HG02852 (cell line): ENCODE measurements at regions not wholly inside any gene's neighbourhood (a gene's known extent, or its start where the extent isn't known, plus 50 kb on each side); places are given as distances from the start of the nearest gene placed in this dataset.
"Not testable (repeated sequence)": the region's sequence is repeated elsewhere in the genome, so short reads cannot be mapped to it uniquely, and the experiment has no call there.

Experiments used
- ATAC-seq: cut with Tn5 transposase; IDR thresholded peaks from one replicate; pipeline ENCODE4 v1.9.1; 2021; ENCODE audit warnings: mild to moderate bottlenecking, moderate library complexity; ENCODE audit not compliant: unreplicated experiment

DNA sequence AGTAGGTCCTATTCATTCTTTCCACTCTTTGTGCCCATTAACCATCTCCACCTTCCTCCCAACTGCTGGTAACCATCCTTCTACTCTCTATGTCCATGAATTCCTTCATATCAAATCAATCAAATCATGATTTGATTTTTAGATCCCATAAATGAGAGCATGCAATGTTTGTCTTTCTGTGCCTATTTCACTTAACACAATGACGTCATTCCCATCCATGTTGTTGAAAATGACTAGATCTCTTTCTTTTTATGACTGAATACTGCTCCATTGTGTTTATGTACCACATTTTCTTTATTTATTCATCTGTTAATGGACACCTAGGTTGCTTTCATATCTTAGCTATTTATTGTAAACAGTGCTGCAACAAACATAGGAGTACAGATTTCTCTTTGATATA is 827.3 kb upstream of the NRXN1 start:
- no peak for ATAC-seq

DNA sequence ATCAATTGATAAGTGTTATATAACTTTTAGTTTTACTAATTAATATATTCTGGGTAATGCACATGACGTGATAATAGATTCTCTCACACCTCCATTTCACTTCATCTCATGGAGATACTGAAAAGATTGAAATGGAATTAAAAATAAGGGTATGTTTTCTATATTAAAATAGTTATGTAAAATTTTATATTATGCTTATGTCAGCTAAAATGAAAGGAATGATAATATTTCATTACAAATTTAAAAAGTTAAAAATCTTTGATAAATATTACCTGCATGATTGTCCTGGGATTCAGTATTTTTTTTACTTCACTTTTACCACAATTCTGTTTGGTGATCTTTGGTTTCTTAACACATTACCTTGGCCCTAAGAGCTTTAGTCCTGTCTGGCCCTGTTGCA is 823.8 kb upstream of the NRXN1 start:
- no peak for ATAC-seq

DNA sequence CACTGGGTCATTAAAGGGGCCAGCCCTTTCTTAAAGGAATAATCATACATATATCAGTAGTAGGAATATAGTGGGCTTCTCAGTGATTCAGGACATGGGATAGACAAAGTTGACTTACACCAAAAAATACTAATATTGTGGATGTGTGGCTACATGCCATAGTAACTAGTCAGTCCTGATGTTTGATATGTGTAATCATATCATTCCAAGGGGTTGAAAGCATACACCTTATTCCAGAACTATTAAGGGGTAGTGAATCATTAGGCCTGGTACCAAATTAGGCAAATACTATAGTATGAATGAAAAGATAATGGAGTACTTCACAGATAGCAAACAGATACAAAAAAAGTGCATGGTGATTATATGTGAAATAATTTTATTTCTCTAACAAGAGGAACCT is 814.9 kb upstream of the NRXN1 start:
- ATAC-seq = no peak

DNA sequence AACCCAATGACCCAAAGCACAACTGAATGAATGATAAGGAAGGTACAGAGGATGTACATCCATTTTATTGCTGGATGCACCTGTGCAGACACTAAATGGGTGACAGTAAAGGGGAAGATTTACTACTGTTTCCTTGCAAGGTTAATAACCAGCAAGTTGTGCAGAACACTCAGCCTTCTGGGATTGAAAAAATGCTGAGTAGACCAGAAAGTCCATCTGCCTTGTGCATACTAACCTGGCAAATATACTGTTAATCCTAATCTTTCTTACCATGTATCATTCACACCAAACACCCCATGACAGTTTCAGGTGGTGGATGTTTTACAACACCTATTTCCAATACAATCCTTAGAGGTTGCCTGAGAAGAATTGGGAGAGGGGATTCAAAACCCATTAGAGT is 814.1 kb upstream of the NRXN1 start:
- ATAC-seq = no peak

DNA sequence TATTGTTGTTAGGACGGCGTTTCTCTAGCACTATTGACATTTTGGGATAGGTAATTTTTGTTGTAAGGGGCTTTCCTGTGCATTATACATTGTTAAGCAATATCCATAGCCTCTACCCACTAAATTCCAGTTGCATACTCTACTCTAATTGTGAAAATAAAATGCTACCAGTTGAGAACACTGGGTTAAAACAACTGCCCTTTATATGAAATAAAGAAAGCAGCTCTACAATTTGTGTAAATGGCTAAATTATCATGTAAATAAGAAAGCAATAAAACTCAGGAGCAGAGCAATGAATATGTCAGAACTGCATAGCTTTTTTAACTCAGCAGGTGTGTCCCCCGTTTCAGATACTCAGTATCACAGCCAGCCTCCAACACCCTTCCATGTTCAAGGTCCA is 812.7 kb upstream of the NRXN1 start:
- no peak for ATAC-seq

DNA sequence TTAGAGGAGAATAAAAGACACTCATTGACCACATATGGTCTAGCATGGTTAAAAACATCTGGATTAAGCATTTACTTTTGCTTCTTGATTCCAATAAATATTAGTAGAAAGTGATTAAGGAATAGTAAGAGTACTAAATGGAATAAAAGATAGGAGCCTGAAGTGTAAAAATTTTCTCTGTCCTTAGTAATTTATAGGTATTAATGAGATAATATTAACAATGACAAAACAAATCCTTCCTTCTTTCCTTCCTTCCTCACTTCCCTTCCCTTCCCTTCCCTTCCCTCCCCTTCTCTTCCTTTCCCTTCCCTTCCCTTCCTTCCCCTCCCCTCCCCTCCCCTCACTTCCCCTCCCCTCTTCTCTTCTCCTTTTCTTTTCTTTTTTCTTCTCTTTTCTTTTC is 797.5 kb upstream of the NRXN1 start:
- no peak for ATAC-seq

DNA sequence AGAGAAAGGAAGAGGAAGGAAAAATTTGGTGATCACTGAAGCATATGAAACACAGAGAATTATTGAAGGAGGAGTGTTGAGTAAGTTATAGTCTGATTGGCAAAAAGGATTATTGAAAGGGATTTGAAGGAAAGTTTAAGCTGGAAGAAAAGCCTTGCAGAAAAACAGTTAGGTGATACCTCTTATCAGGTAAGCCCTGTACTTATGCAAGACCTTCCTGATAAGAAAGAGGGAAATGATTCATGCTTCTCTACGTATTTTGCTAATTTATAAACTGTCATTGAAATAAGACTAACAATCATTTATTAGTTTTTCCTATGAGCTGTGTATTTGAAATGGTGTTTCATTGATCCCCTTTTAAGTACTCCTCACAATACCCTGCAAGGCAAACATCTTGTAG is 793.9 kb upstream of the NRXN1 start:
- ATAC-seq = no peak

DNA sequence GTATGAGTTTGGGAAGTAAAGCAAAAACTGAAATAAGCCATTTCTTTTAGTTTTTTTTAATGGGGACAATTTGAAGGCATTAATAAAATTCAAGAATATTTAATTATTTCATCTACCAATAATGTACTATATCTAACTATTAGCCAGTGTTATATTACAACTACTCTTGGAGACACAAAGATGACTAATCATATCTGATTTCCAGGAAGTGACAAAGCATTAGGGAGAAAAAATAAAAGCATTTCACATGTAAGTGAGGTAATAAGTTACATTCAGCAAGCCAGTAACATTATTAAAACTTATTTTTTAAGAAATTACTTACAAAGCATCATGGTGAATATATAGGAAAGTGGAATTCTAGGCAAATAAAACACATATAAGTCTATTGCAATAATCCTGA is 781.3 kb upstream of the NRXN1 start:
- ATAC-seq = no peak

DNA sequence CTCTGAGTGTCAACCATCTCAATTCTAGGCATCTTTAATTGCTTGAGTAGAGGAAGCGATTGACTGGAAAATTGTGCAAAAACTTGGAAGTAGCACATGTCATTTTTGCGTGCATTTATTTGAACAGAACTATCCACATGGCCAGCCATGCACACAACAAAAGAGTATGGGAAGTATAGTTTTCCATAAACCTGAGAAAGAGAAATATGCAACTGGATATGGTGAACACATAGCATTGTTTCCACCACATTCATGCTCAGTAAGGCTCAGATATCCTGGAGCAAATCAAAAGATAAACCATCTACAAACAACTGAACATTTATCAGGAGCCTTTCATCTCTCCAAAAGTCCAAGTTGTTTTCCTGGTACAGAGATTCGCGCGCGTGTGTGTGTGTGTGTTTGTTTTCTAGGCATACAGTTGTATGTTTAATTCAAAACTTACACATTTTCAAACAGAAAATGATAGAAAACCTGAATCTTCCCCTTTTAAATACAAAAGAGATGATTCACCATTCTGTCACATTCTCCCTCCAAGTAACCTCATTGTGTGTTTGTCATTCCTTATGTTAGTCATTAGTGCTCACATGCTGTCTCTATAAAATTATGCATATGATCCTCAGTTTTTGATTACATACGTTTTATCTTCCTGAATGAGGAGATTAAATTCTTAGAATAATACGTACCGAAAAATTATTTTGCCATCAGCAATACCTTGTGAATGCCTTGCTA is 780.4 kb upstream of the NRXN1 start:
- no peak for ATAC-seq

DNA sequence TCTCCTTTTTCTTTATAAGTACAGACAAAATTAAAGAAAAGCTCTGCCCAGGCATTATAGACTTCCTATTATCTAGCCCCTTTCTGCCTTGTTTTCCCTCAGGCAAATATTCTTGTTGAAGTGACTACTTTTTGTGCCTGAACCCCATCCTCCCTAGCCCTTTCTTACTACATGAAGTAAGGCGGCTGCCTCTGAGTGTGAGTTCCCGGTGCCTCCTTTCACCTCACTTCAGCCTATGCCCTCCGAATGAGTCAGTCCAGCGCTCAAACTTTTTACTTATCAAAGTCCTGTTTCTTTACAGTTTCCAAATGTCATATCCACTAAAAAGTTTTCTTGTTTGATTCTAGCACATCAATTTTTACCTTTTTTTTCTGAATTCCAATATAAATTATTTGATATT is 778.3 kb upstream of the NRXN1 start:
- no peak for ATAC-seq

DNA sequence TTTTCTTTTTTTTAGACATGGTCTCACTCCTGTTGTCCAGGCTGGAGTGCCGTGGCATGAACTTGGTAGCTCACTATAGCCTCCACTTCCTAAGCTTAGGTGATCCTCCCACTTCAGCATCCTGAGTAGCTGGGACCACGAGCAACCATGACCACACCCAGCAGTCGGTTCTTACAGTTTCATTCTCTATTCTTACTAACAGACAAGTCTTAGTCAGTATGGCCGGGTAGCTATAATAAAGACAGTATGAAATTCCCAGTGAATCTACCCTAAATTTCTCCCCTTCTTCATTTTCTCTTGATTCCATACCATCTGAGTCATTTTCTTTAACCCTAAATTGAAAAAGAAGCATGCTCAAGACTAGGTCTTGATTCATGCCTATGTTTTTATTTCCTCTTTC is 775.3 kb upstream of the NRXN1 start:
- no peak for ATAC-seq

DNA sequence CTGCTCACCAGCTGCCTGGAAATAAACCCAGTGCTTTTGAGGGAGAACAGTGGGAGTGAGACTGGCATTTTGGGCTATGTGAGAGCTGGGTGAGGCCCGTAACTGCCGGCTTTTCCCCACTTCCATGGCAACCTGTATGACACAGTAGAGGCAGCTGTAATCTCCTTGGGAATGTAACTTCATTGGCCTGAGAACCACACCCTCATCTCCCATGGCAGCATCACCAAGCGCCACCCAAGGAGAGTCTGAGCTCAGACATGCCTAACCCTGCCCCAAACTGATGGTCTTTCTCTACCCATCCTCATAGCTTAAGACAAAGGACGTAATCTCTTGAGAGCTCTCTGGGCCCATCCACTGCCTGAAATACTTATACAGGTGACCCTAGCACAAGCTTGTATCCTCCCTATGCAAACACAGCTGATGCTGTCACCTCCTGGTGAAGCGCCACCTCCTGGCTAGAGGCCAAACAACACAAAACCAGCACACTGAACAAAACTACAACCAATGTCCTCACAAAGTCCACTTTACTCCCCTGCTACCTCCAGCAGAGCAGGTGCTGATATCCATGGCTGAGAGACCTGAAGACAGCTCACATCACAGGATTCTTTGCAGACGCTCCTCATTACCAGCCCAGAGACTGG is 763.4 kb upstream of the NRXN1 start:
- ATAC-seq = no peak

DNA sequence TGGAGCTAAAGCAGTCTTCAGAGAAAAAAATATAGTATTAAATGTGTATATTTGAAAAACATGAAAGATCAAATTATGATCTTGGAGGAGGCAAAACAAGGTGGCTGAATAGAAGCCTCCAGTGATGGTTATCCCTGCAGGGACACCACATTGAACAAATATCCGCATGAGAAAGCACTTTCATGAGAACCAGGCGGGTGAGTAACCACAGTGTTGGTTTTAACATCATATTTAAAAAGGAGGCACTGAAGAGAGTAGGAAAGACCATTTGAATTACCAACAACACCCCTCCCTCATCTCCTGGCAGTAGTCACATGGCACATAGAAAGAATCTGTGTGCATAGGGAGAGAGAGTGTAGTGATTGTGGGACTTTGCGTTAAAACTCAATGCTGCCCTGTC is 759.6 kb upstream of the NRXN1 start:
- no peak for ATAC-seq

DNA sequence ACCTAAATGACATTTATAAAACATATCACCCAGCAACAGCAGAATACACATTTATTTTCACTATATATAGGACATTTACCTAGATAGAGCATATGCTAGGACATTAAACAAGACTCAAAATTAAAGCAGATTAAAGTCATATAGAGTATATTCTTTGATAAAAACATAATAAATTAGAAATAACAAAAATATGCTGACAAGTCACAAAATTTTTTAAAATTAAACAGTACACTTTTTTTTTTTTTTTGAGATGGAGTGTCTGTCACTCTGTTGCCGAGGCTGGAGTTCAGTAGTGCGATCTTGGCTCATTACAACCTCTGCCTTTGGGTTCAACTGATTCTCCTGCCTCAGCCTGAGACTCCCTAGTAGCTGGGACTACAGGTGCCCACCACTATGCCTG is 758.9 kb upstream of the NRXN1 start:
- ATAC-seq = no peak

DNA sequence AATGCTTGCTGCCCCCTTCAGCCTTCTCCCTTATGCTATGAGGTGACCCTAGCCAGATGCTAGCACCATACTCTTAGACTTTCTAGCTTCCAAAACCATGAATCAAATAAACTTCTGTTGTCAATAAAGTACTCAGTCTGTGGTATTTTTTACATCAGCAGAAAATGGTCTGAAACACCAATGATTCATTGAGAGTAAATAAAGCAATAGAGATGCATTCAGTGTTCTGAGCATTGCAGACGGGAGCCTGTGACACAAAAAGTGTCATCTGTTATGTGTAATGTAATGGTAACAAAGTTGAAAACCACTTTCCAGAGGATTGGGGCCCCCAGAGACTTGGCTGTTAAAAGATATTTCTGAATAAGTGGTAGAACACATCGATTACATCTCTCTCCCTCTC is 758.0 kb upstream of the NRXN1 start:
- no peak for ATAC-seq

DNA sequence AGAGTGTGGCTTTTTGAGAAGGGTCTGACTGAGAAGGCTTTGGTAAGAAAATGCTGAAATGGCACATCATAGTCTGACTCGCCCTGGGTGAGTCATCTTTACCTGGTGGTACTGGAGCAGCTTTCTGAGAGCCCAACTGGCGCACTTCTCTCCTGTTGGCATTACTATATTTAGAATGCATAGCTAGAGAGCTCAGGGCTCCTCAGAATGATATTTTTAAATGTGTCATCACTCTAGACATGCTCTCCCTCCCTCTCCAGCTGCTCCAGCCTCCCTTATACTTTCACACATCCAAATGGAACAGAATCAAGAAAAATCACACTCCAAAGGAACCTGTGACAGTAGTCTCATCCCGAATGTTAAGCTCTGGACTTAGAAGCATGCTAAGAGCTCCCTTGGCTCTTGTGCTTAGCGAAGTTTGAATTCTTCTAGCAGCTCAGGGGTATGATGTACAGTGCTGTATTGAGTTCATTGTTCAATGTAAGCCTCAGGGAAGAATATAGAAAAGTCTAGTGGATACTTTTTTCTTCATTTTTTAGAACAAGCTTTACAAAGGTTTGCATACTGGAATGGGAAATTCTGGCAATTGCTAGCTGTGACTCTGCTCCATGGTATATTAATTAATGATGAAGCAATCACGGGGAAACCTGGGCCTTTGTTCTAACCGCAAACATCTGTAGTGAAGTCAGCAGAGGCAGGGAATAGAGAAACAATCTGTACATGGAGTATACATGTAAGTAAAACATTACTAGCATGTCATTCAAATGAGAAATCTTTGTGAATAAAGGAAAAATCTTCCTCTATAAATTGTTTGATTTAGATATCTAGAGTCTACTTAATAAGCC is 751.2 kb upstream of the NRXN1 start:
- no peak for ATAC-seq

DNA sequence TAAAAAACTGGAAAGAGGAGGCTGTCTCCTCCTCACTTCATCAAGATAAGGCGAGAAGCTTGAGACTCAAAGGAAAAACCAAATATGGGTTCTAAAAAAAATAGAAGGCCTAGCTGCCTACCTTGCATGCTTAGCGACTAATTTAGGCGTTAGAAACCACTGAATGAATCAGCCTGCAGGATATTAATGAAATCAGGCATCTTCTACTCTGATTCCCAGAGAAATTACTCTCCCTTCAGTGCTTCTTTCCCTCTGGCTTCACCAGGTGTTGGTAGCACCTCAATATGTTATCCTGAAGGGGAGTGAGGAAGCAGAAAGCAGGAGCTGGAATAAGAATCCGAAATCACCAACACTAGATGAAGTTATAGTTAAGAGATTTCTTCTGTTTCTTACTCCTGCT is 749.8 kb upstream of the NRXN1 start:
- ATAC-seq = no peak

DNA sequence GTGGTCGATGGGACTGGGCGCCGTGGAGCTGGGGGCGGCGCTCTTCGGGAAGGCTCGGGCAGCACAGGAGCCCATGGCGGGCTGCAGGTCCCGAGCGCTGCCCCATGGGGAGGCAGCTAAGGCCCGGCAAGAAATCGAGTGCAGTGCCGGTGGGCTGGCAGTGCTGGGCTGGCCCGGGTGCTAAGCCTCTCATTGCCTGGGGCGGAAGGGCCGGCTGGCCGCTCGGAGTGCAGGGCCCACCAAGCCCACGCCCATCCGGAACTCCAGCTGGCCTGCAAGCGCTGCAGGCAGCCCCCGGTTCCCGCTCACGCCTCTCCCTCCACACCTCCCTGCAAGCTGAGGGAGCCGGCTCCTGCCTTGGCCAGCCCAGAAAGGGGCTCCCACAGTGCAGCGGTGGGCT is 748.4 kb upstream of the NRXN1 start:
- ATAC-seq = no peak

DNA sequence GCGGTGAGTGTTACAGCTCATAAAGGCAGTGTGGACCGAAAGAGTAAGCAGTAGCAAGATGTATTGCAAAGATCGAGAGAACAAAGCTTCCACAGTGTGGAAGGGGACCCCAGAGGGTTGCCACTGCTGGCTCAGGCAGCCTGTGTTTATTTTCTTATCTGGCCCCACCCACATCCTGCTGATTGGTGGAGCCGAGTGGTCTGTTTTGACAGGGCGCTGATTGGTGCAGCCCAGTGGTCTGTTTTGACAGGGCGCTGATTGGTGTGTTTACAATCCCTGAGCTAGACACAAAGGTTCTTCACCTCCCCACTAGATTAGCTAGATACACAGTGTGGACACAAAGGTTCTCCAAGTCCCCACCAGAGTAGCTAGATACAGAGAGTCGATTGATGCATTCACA is 747.8 kb upstream of the NRXN1 start:
- ATAC-seq = not testable (repeated sequence)

DNA sequence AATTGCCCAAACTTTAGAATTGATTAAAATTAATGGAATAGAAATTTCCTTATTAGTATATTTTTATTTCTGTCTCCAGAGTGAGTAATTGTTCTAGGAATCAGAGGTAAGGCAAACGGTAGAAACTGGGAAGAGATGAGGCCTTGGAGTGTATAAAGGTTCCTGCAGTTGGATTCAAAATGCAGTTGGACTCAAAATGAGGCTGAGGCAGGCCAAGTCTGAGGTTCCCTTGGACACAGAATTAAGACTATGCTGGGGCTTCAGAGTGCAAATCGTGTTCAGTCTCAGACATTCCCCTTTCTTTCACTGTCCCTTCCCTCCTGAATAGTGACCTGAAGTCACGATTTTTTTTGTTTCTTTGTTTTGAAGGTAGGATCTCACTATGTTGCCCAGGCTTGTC is 746.9 kb upstream of the NRXN1 start:
- ATAC-seq = no peak

DNA sequence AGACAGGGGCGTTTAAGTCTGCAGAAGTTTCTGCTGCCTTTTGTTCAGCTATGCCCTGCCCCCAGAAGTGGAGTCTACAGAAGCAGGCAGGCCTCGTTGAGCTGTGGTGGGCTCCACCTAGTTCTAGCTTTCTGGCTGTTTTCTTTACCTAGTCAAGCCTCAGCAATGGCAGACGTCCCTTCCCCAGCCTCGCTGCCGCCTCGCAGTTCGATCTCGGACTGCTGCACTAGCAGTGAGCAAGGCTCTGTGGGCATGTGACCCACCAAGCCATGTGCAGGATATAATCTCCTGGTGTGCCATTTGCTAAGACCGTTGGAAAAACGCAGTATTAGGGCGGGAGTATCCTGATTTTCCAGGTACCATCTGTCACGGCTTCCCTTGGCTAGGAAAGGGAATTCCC is 742.7 kb upstream of the NRXN1 start:
- ATAC-seq = not testable (repeated sequence)

DNA sequence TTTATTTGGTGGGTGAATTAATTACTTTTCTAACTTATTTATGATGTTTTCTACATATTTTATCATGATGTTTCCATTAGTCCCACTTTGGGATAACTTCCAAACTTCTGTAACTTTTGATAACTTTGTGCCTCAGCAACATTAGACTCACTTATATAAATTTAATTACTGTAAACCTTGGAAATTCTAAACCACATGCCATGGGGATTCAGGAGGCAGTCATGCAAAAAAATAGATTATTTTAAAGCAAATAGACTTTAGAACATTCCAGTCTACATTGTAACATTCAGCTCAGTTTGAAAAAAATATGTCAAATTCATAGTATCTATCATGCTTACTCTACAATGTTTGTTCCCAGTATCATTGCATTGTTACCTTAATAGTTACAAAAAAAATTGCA is 728.5 kb upstream of the NRXN1 start:
- ATAC-seq = no peak
